ENCODE measurements at regions not wholly inside any gene's neighbourhood (a gene's known extent, or its start where the extent isn't known, plus 50 kb on each side); places are given as distances from the start of the nearest gene placed in this dataset.
"Not testable (repeated sequence)": the region's sequence is repeated elsewhere in the genome, so short reads cannot be mapped to it uniquely, and the experiment has no call there.

DNA sequence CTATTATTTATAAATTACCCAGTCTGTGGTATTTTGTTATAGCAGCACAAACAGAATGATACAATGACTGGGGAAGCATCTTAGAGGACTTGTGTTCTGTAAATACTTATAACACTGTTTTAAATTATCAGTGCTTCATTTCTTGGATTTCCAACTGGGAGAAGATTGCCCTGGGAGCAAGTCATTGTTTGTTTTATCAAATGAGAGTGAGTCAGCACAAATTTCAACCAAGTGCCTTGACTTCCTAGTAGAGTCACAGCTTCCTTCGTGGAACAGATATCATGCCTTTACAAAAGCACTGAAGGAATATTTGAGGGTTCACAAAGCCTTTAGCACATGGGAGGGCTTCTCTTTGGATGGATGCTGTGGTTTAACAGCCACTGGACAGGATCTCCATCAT, 234.1 kb downstream of the KTN1 start:
- H3K36me3 Mint-ChIP-seq = no peaks in the 10 kb centered on the region
- peaks cover 37% of the 10 kb centered on the region for H3K27me3 Mint-ChIP-seq
- H3K9me3 Mint-ChIP-seq = peaks cover 5% of the 10 kb centered on the region
- no peak for ATAC-seq
- peaks cover under 1% of the 10 kb centered on the region for H3K4me1 Mint-ChIP-seq
- H3K4me3 Mint-ChIP-seq = no peak overlapping the region
- H3K27ac Mint-ChIP-seq = no peak overlapping the region

DNA sequence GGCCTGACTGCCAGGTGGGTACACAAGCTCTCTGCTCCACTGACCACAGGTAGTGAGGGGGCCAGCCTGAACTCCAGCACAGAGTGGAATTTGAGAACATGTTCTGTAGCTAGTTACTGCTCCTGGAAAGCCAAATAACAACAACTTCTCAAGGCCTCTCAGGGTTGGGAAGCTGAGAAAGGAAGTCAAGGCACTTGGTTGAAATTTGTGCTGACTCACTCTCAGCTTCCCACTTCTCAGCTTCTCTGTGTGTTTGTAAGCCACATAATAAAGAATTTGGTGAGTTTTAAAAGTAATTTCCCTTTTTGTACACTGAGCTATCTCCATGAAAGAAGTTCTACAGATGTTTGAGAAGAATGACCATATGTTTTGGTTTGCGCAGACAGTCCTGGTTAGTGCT, 234.9 kb downstream of the KTN1 start:
- no peak overlapping the region for H3K27ac Mint-ChIP-seq
- peaks cover 5% of the 10 kb centered on the region for H3K9me3 Mint-ChIP-seq
- H3K27me3 Mint-ChIP-seq = peaks cover 36% of the 10 kb centered on the region
- peaks cover 8% of the 10 kb centered on the region for H3K4me1 Mint-ChIP-seq
- H3K4me3 Mint-ChIP-seq = no peak overlapping the region
- no peaks in the 10 kb centered on the region for H3K36me3 Mint-ChIP-seq
- no peak for ATAC-seq

DNA sequence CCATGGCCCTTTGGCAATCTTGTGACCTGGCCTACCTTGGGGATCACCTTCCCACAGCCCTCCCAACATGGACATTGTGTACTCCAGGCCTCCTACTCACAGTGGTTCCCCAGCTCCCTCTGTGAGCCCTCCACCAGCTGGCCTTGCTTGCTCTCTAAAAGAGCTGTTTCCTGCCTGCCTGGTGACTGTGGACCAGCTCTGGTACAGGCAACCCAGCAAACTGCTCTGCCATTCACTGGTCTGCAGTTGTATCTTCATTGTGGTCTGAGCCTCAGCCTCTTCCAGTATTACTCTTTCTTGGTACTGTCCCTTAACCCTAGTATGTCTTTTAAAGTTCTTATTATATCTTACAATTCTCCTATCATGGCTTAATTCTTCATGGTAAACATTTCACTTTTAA, 236.2 kb downstream of the KTN1 start:
- no peak for ATAC-seq
- Mint-ChIP-seq H3K27ac (no peak overlapping the region), H3K27me3 (peaks cover 22% of the 10 kb centered on the region), H3K36me3 (no peaks in the 10 kb centered on the region), H3K4me1 (peaks cover 9% of the 10 kb centered on the region), H3K4me3 (no peak overlapping the region), H3K9me3 (peaks cover 2% of the 10 kb centered on the region)

DNA sequence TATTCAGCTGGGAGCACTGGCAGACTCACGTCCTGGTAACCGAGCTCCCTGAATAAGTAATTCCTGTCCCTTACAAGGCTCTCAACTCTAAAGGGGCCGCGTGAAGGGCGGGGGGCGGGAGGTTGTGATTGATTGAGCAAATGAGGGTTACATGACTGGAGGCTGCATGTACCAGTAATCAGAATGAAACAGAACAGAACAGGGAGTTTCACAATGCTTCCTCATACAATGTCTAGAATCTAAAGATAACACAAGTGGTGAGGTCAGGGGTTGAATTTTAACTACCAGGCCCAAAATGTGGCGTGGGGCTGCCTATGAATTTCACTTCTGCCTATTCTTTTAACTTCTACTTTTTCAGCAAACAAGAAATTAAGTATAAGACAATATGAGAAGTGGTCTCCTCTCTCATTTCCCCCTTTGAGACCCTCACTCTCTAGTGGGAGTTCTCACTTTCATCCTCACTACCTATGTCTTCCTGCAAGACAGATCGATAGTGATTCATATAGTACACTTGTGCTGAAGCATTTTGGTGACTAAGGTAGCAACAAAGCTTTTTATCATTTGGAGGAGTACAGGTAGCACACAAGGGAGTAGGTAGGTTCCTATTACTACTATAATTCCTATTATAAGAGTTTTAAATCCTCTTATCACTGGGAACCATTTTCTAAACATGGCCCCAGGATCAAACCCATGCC, 239.8 kb downstream of the KTN1 start:
- Mint-ChIP-seq H3K4me1 (peaks cover 9% of the 10 kb centered on the region), H3K27ac (peak overlapping the region; percentile 56), H3K4me3 (no peak overlapping the region), H3K27me3 (peaks cover 16% of the 10 kb centered on the region), H3K36me3 (no peaks in the 10 kb centered on the region), H3K9me3 (peaks cover 2% of the 10 kb centered on the region)
- ATAC-seq = peak; percentile 80

DNA sequence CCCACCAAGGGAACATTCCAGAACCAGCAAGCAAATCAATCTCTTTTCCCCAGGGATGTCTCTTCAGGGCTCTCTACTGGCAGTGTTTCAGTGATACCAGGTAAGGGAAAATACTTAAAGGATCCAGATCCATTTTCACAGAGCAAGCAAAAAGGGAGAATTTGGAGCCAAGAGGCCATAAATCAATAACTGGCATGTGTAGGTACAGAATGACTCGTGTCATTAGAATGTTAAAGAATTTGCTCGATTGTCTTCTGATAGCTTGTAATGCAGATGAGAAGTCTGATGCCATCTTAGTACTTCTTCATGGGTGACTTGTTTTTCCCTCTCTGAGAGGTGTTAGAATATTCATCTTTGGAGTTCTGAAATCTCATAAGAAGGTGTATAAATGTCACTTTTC, 242.9 kb downstream of the KTN1 start:
- peaks cover 9% of the 10 kb centered on the region for H3K4me1 Mint-ChIP-seq
- H3K27me3 Mint-ChIP-seq = peaks cover 20% of the 10 kb centered on the region
- H3K9me3 Mint-ChIP-seq = no peaks in the 10 kb centered on the region
- no peaks in the 10 kb centered on the region for H3K36me3 Mint-ChIP-seq
- no peak for ATAC-seq
- no peak overlapping the region for H3K4me3 Mint-ChIP-seq
- H3K27ac Mint-ChIP-seq = no peak overlapping the region

DNA sequence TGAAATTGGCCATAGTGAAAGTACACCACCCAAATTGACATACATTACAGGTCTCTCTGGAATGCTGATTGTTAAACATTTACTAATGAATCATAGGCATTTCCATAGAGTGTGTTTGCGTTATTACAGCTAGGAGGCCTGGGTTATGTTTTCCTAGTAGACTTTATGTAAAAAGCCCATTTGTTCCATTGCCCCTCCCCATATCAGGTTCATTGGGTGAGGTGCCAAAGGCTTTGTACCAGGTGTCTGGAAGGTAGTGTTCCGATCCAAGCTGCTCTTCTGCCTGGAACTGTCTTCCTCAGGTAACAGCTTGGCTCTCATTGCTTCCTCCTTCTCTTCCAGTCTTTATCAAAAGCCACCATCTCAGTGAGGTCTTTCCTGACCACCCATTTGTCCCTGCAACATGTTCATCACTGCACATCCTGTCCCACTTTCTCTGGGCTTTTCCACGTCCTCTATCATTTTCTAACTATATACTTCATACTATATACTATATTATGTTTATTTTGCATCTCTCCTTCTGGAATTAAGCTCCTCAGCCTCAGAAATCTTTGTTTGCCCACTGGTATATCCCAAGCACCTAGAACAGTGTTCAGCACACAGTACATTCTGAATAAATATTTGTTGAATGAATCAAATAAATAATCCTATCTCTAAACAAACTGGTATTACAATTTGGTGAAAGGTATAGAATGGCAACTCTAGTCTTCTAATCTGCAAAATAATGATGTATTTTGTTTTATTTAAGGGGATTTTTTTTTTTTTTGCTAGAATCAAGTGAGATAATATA, 252.3 kb downstream of the KTN1 start:
- no peak for ATAC-seq
- H3K4me1 Mint-ChIP-seq = no peaks in the 10 kb centered on the region

DNA sequence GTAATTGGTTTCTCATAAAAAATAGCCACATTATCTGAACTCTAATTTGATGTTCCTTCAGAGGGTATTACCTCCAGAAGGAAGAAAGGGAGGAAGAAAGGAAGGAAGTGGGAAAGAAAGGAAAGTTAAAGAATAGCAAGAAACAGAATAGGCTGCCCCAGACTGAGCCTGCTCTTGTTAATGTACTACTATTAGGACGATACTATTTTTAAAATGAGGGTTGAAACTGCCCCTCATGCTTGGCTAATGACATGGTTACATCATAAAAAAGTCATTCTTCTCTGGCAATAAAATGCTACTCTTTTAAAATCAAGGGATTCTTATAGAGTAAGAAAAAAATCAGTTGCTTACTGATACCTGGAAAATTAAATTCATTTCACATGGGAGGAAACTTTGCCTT, 253.0 kb downstream of the KTN1 start:
- no peaks in the 10 kb centered on the region for H3K9me3 Mint-ChIP-seq
- peaks cover 10% of the 10 kb centered on the region for H3K27me3 Mint-ChIP-seq
- no peaks in the 10 kb centered on the region for H3K36me3 Mint-ChIP-seq
- no peaks in the 10 kb centered on the region for H3K4me1 Mint-ChIP-seq
- ATAC-seq = no peak
- H3K27ac Mint-ChIP-seq = no peak overlapping the region
- no peak overlapping the region for H3K4me3 Mint-ChIP-seq

More for the DNA sequence above, 252.3 kb downstream of the KTN1 start:
- Mint-ChIP-seq H3K4me3 (no peak overlapping the region), H3K27ac (no peak overlapping the region), H3K27me3 (peaks cover 14% of the 10 kb centered on the region), H3K36me3 (no peaks in the 10 kb centered on the region), H3K9me3 (no peaks in the 10 kb centered on the region)

DNA sequence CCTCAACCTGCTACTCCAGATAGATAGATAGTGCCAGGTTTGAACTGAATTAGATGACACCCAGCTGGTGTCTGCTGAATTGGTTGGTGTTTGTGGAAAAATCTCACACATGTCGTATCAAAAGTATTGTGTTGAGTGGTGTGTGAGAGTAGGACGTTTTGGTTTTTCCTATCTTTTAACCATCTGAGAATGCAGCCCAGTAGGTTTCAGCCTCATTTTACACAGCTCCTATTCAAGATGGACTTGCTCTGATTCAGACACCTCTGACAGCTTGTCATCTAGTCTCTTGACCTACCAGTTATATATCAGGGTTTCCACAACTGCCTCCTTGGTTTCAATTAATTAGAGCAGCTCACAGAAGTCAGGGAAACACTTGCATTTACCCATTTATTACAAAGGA, 254.4 kb downstream of the KTN1 start:
- no peak for ATAC-seq

DNA sequence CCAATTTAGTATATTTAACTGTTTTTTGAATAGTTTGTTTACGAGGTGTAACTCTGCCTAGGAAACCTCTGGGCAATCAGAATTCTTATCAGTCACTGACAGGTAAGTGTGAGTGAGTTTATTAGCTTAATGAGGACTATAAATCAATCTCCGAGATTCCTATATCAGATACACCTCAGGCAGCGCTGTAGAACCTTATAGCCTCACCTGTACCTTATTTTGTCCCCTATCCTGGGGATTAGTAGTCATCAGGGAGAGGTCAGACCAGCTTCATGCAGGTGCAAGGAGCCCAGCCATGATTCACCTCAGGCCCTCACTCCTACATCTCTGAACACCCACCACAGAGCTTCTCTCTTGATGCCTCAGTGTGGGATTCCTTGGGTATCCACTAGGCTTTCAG, 256.0 kb downstream of the KTN1 start:
- H3K4me1 Mint-ChIP-seq = no peaks in the 10 kb centered on the region
- H3K36me3 Mint-ChIP-seq = no peaks in the 10 kb centered on the region
- no peak overlapping the region for H3K27ac Mint-ChIP-seq
- ATAC-seq = no peak
- peaks cover 10% of the 10 kb centered on the region for H3K27me3 Mint-ChIP-seq
- no peak overlapping the region for H3K4me3 Mint-ChIP-seq
- H3K9me3 Mint-ChIP-seq = no peaks in the 10 kb centered on the region

More for the DNA sequence above, 254.4 kb downstream of the KTN1 start:
- H3K27me3 Mint-ChIP-seq = peaks cover 10% of the 10 kb centered on the region
- no peaks in the 10 kb centered on the region for H3K9me3 Mint-ChIP-seq
- no peaks in the 10 kb centered on the region for H3K36me3 Mint-ChIP-seq
- no peaks in the 10 kb centered on the region for H3K4me1 Mint-ChIP-seq
- H3K27ac Mint-ChIP-seq = no peak overlapping the region
- no peak overlapping the region for H3K4me3 Mint-ChIP-seq

DNA sequence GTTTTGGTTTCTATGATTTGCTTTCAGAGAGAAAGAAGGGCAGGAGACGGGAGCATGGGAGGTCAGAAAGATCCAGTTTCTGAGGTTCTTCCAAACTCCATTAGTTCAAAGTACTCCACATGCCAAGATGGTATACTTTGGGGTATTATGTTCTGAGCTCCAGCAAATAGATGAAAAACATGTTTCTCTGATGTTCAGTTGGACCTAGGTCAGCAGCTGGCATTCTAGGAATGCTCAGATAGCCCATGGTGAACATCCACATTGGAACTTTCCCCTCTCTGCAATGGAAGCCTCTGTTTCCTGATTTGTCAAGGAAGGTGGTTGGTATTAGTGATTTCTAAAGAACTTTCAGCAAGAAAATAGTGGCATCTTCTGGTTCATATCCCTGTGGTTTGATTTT, 257.5 kb downstream of the KTN1 start:
- no peaks in the 10 kb centered on the region for H3K9me3 Mint-ChIP-seq

DNA sequence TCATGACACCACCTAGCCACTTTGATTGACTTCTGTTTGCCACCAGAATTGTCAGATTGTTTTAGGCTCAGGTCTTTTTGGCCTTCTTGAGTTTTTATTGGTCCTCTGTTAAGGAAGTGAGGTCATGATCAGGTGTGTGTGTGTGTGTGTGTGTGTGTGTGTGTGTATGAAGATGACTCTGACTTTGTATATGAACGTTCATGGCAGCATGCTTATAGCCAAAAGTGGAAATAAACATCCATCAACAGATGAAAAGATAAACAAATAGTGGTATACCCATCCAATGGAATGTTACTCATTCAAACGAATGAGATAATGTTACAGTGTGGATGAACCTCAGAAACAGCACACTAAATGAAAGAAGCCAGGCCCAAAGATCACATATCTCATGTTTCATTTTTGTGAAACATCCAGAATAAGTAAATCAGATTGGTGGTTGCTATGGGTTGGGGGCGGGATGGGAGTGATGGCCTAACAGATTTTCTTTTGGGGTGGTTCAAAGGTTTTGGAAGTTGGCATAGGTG, 258.6 kb downstream of the KTN1 start:
- Mint-ChIP-seq H3K27me3 (peaks cover 10% of the 10 kb centered on the region), H3K4me3 (no peak overlapping the region), H3K4me1 (no peaks in the 10 kb centered on the region), H3K27ac (no peak overlapping the region), H3K36me3 (no peaks in the 10 kb centered on the region), H3K9me3 (no peaks in the 10 kb centered on the region)
- no peak for ATAC-seq

More for the DNA sequence above, 257.5 kb downstream of the KTN1 start:
- no peaks in the 10 kb centered on the region for H3K36me3 Mint-ChIP-seq
- H3K27ac Mint-ChIP-seq = no peak overlapping the region
- no peak overlapping the region for H3K4me3 Mint-ChIP-seq
- no peak for ATAC-seq
- H3K4me1 Mint-ChIP-seq = no peaks in the 10 kb centered on the region
- peaks cover 10% of the 10 kb centered on the region for H3K27me3 Mint-ChIP-seq

DNA sequence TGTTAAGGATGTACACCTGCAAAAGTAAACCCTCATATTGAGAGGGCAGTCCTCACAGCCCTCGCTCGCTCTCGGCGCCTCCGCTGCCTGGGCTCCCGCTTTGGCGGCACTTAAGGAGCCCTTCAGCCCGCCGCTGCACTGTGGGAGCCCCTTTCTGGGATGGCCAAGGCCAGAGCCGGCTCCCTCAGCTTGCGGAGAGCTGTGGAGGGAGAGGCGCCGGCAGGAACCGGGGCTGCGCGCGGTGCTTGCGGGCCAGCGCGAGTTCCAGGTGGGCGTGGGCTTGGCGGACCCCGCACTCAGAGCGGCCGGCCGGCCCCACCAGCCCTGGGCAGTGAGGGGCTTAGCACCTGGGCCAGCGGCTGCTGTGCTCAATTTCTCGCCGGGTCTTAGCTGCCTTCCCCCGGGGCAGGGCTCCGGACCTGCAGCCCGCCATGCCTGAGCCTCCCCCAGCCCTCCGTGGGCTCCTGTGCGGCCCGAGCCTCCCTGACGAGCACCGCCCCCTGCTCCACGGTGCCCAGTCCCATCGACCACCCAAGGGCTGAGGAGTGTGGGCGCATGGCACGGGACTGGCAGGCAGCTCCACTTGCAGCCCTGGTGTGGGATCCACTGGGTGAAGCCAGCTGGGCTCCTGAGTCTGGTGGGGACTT, 259.4 kb downstream of the KTN1 start:
- not testable (repeated sequence) for H3K27ac Mint-ChIP-seq, H3K4me3 Mint-ChIP-seq, H3K9me3 Mint-ChIP-seq, H3K4me1 Mint-ChIP-seq, ATAC-seq, H3K36me3 Mint-ChIP-seq
- peaks cover 10% of the 10 kb centered on the region for H3K27me3 Mint-ChIP-seq

DNA sequence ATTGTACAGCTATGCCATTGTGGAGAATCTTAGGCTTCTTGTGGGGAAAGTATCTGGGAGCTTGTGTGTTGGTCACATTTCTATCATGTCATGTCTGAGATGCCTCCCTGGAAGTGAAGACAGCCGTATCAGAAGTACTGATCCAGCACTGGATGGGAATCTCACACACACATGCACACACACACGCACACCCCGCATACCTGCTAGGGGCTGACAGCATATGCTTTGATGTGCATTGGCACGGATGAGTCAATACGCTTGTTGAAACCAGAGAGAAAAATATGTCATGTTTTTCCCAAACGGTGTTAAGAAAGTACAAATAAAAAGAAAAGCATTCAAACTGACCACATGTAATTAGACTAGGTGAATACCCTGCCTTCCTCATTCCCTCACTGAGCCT, 260.8 kb downstream of the KTN1 start:
- no peak overlapping the region for H3K4me3 Mint-ChIP-seq
- no peaks in the 10 kb centered on the region for H3K9me3 Mint-ChIP-seq
- no peaks in the 10 kb centered on the region for H3K4me1 Mint-ChIP-seq
- H3K36me3 Mint-ChIP-seq = no peaks in the 10 kb centered on the region
- no peak for ATAC-seq
- H3K27ac Mint-ChIP-seq = no peak overlapping the region
- H3K27me3 Mint-ChIP-seq = peaks cover 10% of the 10 kb centered on the region

DNA sequence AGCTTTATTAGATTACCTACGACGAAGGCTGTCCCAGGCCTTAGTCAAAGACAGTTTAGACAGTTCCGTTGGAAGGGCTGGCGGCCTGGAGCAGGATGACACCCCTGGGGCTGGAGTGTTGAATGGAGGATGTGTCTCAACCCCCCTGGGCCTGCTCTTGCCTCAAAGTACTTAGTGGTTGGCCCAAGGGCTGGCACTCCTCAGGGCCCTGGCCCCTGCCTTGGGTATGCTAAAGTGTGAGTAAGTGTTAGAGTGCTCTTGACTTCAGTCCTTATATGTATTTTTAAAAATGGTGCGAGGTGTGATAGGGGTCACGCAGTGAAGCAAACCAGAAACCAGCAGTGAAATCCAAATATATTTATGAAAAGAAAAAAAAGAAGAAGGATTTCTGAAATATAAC, 261.6 kb downstream of the KTN1 start:
- H3K27ac Mint-ChIP-seq = no peak overlapping the region

DNA sequence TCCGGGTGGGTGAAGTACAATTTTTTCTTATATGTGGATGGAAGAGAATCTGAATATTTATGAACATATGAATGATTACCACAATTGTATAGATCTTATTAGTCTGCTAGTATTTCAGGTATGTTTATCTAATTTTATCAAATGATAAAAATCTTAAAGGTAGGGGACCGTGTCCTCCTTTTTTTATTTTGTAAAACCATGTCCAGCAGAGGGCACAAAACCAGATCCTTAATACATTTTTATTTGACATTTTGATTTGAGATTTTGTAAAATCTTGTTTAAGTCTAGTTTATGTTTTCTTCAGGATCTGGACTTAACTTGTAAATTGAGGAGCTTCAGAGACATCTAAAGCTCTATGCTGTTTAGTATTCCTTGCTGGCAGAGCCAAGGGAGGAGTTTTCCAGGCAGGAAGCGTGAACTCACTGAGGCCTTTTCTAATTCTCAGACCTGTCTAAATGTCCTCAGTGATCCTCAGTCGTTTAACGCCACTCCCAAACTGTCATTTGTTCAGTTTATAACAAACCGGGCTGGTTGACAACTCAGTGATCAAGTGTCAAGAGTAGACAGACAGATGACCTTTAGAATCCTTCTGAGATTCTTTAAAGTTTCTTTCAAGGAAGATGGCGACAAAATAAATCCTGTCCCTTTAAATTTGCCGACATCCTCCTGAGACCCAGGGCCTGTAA, 263.9 kb downstream of the KTN1 start:
- no peak overlapping the region for H3K27ac Mint-ChIP-seq
- ATAC-seq = no peak
- H3K4me3 Mint-ChIP-seq = no peak overlapping the region
- H3K27me3 Mint-ChIP-seq = no peaks in the 10 kb centered on the region
- no peaks in the 10 kb centered on the region for H3K4me1 Mint-ChIP-seq
- no peaks in the 10 kb centered on the region for H3K36me3 Mint-ChIP-seq
- no peaks in the 10 kb centered on the region for H3K9me3 Mint-ChIP-seq

More for the DNA sequence above, 261.6 kb downstream of the KTN1 start:
- no peaks in the 10 kb centered on the region for H3K36me3 Mint-ChIP-seq
- no peaks in the 10 kb centered on the region for H3K9me3 Mint-ChIP-seq
- H3K4me1 Mint-ChIP-seq = no peaks in the 10 kb centered on the region
- no peak for ATAC-seq
- no peak overlapping the region for H3K4me3 Mint-ChIP-seq
- H3K27me3 Mint-ChIP-seq = peaks cover 6% of the 10 kb centered on the region
